ENCODE measurements at regions not wholly inside any gene's neighbourhood (a gene's known extent, or its start where the extent isn't known, plus 50 kb on each side); places are given as distances from the start of the nearest gene placed in this dataset.

- TF ChIP-seq, protein P1, sequence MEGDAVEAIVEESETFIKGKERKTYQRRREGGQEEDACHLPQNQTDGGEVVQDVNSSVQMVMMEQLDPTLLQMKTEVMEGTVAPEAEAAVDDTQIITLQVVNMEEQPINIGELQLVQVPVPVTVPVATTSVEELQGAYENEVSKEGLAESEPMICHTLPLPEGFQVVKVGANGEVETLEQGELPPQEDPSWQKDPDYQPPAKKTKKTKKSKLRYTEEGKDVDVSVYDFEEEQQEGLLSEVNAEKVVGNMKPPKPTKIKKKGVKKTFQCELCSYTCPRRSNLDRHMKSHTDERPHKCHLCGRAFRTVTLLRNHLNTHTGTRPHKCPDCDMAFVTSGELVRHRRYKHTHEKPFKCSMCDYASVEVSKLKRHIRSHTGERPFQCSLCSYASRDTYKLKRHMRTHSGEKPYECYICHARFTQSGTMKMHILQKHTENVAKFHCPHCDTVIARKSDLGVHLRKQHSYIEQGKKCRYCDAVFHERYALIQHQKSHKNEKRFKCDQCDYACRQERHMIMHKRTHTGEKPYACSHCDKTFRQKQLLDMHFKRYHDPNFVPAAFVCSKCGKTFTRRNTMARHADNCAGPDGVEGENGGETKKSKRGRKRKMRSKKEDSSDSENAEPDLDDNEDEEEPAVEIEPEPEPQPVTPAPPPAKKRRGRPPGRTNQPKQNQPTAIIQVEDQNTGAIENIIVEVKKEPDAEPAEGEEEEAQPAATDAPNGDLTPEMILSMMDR (conservative IDR thresholded peaks at IDR 0.05) = no peak
- no peak for TF ChIP-seq EZH2 (IDR thresholded peaks at IDR 0.05; ENCODE audit: low read depth)
Measured at GRCh38 chr3:30974071-30974470, 79.6 kb upstream of the GADL1 start.
